Breast epithelium (tissue), 4 donors: ENCODE measurements at regions not wholly inside any gene's neighbourhood (a gene's known extent, or its start where the extent isn't known, plus 50 kb on each side); places are given as distances from the start of the nearest gene placed in this dataset.

ENCODE experiments used
- DNase-seq, 2 donors: peaks; one replicate each; pipeline ENCODE4 v3.0.0-alpha.2; 2019; ENCODE audit warnings: low spot score in 2 of 2
- H3K27ac ChIP-seq, 2 donors: fragments of 200-600 bp; sonication (generic) in 1 of 2; one replicate each; pipeline ENCODE4 v1.5.1; 2016 to 2019; ENCODE audit warnings: mild to moderate bottlenecking in 1 of 2
- H3K27me3 ChIP-seq, 2 donors: fragments of 200-600 bp; sonication (generic) in 1 of 2; one replicate each; pipeline versions ENCODE4 v1.5.1 to v1.6.0; 2017 to 2019; ENCODE audit warnings: control low read depth in 1 of 2, mild to moderate bottlenecking in 1 of 2
- H3K36me3 ChIP-seq: fragments of 200-600 bp; one replicate; pipeline ENCODE4 v1.5.1; 2019
- H3K4me1 ChIP-seq, 2 donors: fragments of 200-600 bp; sonication (generic); one replicate each; pipeline ENCODE4 v1.5.1; 2016 to 2019; ENCODE audit warnings: control low read depth in 1 of 2
- H3K4me3 ChIP-seq, 3 donors: fragments of 200-600 bp; sonication (generic); 1 replicate in 2 of 3; 2 replicates in 1 of 3; pipeline ENCODE4 v1.5.1; 2016 to 2019; ENCODE audit warnings: mild to moderate bottlenecking in 3 of 3, moderate library complexity in 2 of 3
- H3K9me3 ChIP-seq, 2 donors: fragments of 200-600 bp; sonication (generic) in 1 of 2; one replicate each; pipeline ENCODE4 v1.5.1; 2016 to 2019; ENCODE audit warnings: control low read depth in 1 of 2
- CTCF ChIP-seq, 3 donors: fragments of 450-650 bp; IDR thresholded peaks; one replicate each; pipeline ENCODE4 v1.5.1; 2016 to 2017; ENCODE audit warnings: antibody characterized with exemption in 3 of 3, mild to moderate bottlenecking in 3 of 3, moderate library complexity in 3 of 3
- POLR2A ChIP-seq: fragments of 450-650 bp; IDR thresholded peaks from one replicate; pipeline ENCODE4 v1.6.1; 2016; ENCODE audit warnings: antibody characterized with exemption, mild to moderate bottlenecking, moderate library complexity
- POLR2AphosphoS5 ChIP-seq, 3 donors: sonication (generic); formaldehyde crosslinking; IDR thresholded peaks; one replicate each; pipeline ENCODE4 v1.6.1; 2017; ENCODE audit warnings: antibody characterized with exemption in 3 of 3
- intact Hi-C: fragments of 100-400 bp; cut with DNase I; formaldehyde crosslinking; loops from one replicate; pipeline ENCODE4 v1.15.1; 2023; ENCODE audit warnings: low total_unique reads

GRCh38 chr19:29324717-29325116, 111.8 kb upstream of the UQCRFS1 start:
- TF ChIP-seq POLR2A (no peak), POLR2AphosphoS5 (IDR thresholded peaks at IDR 0.05) (no peak)
- peaks cover 0 to 6% of the 10 kb centered on the region in 2 donors for H3K9me3 ChIP-seq
- no peaks in the 10 kb centered on the region for H3K27me3 ChIP-seq
- no peaks in the 10 kb centered on the region for H3K36me3 ChIP-seq
- no peak for DNase-seq
- H3K4me3 ChIP-seq: no peak overlapping the region
- H3K27ac ChIP-seq: no peak overlapping the region
- no peaks in the 10 kb centered on the region for H3K4me1 ChIP-seq
- intact Hi-C loops: no loop called here

- no peak for DNase-seq
- H3K36me3 ChIP-seq: no peaks in the 10 kb centered on the region
Measured at GRCh38 chr19:29325241-29325975, 112.5 kb upstream of the UQCRFS1 start.

GRCh38 chr19:29326351-29326750, 113.4 kb upstream of the UQCRFS1 start:
- no peaks in the 10 kb centered on the region for H3K36me3 ChIP-seq
- H3K4me3 ChIP-seq: no peak overlapping the region
- no peak for DNase-seq
- peaks cover 0 to 6% of the 10 kb centered on the region in 2 donors for H3K9me3 ChIP-seq
- H3K4me1 ChIP-seq: no peaks in the 10 kb centered on the region
- intact Hi-C loops: no loop called here
- no peak for TF ChIP-seq CTCF (IDR thresholded peaks at IDR 0.05)
- no peak for TF ChIP-seq POLR2A
- TF ChIP-seq POLR2AphosphoS5 (IDR thresholded peaks at IDR 0.05): no peak
- H3K27me3 ChIP-seq: no peaks in the 10 kb centered on the region
- H3K27ac ChIP-seq: no peak overlapping the region

More at GRCh38 chr19:29325241-29325975, 112.5 kb upstream of the UQCRFS1 start:
- intact Hi-C loops: no loop called here
- TF ChIP-seq POLR2AphosphoS5 (IDR thresholded peaks at IDR 0.05): no peak
- no peak for TF ChIP-seq POLR2A
- no peak for TF ChIP-seq CTCF (IDR thresholded peaks at IDR 0.05)
- H3K27ac ChIP-seq: no peak overlapping the region
- no peaks in the 10 kb centered on the region for H3K4me1 ChIP-seq
- no peak overlapping the region for H3K4me3 ChIP-seq
- H3K9me3 ChIP-seq: peaks cover 0 to 6% of the 10 kb centered on the region in 2 donors
- H3K27me3 ChIP-seq: no peaks in the 10 kb centered on the region

GRCh38 chr19:29326849-29327840, 114.2 kb upstream of the UQCRFS1 start:
- H3K4me3 ChIP-seq: no peak overlapping the region
- peaks cover 0 to 6% of the 10 kb centered on the region in 2 donors for H3K9me3 ChIP-seq
- no peaks in the 10 kb centered on the region for H3K4me1 ChIP-seq
- no peak for DNase-seq
- H3K27ac ChIP-seq: no peak overlapping the region
- no peaks in the 10 kb centered on the region for H3K36me3 ChIP-seq
- TF ChIP-seq POLR2AphosphoS5 (IDR thresholded peaks at IDR 0.05) (no peak), CTCF (IDR thresholded peaks at IDR 0.05) (no peak), POLR2A (no peak)
- no peaks in the 10 kb centered on the region for H3K27me3 ChIP-seq
- intact Hi-C loops: no loop called here

GRCh38 chr19:29328586-29328985, 115.6 kb upstream of the UQCRFS1 start:
- Histone ChIP-seq H3K4me3 (no peak overlapping the region), H3K4me1 (no peaks in the 10 kb centered on the region), H3K27me3 (peaks cover 0 to 5% of the 10 kb centered on the region in 2 donors), H3K9me3 (peaks cover 0 to 6% of the 10 kb centered on the region in 2 donors), H3K36me3 (no peaks in the 10 kb centered on the region), H3K27ac (no peak overlapping the region)
- intact Hi-C loops: no loop called here
- TF ChIP-seq CTCF (IDR thresholded peaks at IDR 0.05): no peak
- TF ChIP-seq POLR2AphosphoS5 (IDR thresholded peaks at IDR 0.05): no peak
- TF ChIP-seq POLR2A: no peak
- no peak for DNase-seq
